Amniotic stem cell (primary cell): ENCODE measurements at regions not wholly inside any gene's neighbourhood (a gene's known extent, or its start where the extent isn't known, plus 50 kb on each side); places are given as distances from the start of the nearest gene placed in this dataset.

ENCODE experiments used
- DNase-seq: peaks from one replicate; lab custom pipeline; 2025; lab: John Stamatoyannopoulos, UW

DNA sequence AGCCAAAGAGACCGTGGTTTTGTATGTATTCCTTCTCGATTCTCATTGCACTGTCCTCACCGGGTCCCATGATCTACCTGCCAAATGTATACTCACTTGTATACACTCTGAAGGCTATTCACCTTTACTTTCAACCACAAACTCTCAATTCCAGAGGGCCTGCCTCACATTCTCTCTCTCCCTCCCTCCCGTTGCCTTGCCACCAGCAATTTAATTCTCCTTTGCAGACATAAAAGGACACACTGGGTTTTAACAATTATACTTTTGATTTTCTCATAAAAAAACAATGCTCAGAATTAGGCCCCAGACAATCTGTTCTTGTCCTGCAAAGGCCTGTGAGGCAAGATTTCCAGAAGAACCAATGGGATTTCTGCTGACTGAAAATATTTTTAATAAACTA lies 265.1 kb upstream of the PSMD7 start:
- no peak for DNase-seq

- DNase-seq = no peak
These were observed 266.5 kb upstream of the PSMD7 start for GRCh38 chr16:74030000-74030706.

GRCh38 chr16:74029115-74029792 lies 267.4 kb upstream of the PSMD7 start:
- no peak for DNase-seq

GRCh38 chr16:74026373-74027281 lies 270.0 kb upstream of the PSMD7 start:
- DNase-seq = no peak

GRCh38 chr16:74024953-74025352 lies 271.7 kb upstream of the PSMD7 start:
- no peak for DNase-seq

- DNase-seq = no peak
These were observed 276.4 kb upstream of the PSMD7 start for GRCh38 chr16:74020095-74020670.

DNA sequence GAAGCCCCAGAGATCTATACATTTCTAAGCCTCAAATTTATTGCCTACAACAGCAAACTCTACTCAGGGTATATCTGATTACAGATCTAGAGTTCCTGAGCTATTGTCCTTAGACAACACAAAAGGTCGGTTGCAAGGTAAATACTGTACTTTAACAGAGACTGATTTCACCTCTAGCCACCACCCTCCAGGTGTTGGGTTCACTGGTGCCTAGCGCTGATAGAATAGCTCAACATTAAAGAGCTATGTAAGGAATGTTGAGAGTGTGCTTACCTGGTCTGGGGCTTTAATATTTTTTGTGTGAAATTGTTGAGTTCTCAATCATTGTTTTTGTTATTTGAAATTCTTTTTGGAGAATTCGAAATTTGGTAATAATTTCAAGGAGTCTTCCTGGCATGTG lies 277.0 kb upstream of the PSMD7 start:
- no peak for DNase-seq

GRCh38 chr16:74015953-74016352 lies 280.7 kb upstream of the PSMD7 start:
- DNase-seq = no peak

DNA sequence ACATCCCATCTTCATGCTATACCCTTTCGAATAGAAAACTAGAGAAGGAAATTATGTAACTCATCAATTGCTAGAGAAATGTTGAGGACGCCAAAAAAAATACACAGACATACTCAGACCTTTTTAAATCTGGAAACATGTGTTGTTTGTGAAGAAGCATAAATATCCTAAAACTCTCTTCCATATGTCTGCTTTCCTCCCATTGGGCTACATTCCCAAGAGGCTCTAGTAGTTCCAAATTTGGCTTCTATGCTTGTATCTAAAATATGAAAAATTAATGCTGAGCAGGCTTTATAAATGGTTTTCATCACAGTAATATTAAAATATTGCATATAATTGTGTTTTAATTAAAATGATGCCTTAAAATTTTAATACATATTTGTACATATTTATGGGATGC lies 297.9 kb upstream of the PSMD7 start:
- no peak for DNase-seq

GRCh38 chr16:73997971-73998370 lies 298.6 kb upstream of the PSMD7 start:
- DNase-seq = no peak

DNA sequence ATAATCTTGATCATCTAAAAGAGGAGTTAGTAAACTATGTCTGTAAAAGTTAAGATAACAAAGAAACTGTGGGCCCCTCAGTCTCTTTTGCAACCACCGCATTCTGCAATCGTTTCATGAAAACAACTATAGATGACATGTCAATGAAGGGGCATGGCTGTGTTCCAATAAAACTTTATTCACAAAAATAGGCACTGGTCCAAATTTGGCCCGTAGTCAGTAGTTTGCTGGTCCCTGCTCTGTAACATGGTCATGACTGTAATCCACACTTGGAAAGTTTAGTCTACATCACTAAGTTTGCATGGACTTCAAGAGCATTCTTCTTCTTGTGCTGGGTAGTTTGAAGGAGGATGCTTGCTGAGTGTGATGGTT lies 299.3 kb upstream of the PSMD7 start:
- no peak for DNase-seq

DNA sequence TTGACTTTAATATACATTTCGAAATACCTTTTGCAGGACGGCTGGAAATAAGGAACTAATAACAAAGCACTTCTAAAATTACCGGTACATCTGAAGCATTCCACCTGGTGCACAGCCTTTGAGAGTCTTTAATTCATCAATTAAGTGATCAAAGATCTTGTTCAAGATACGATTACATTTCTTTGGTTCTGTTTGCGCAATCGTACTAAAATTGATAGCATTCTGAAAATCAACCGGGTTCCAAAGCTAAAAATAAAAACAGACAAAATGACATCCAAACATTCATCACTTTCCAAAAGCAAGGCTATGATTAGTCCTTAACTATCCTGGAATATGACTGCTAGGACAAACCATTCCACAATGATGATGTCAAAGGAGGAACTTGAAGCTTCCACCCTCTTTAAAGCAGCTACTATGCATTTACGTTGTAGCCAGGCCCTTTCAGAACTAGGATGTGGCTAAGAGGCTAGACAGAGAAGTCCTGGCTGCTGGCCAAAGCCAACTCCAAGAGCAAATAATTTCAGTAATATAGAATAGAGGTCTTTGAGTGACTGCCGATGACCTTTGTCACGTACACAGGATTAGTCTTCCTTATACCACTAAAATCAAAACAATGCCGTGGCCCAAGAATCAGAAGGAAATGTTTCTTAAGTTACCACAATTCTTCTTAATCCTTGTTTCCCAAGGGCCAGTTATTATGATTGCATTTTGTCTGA lies 299.8 kb upstream of the PSMD7 start:
- DNase-seq = no peak

GRCh38 chr16:73993878-73994277 lies 302.7 kb upstream of the PSMD7 start:
- DNase-seq = no peak

GRCh38 chr16:73978407-73978784 lies 318.2 kb upstream of the PSMD7 start:
- DNase-seq = no peak

DNA sequence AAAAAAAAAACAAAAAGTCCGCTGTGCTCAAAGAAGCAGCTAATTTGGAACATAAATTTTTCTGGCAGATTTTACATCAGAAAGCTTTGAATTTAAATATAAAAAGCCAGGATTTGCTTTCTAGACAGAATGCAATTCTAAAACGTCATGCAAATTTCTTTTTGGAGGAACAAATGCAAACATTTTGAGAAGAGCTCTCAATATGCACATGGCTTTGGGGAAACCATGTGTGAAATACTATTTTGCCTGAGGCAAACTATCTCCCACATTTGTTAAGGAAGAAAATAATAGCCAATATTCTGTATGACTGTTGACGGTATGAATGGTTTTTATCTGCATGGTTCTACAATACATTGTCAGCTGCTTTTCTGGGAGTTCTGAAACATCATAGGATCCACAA lies 320.0 kb upstream of the PSMD7 start:
- DNase-seq = no peak

GRCh38 chr16:73973174-73973573 lies 323.4 kb upstream of the PSMD7 start:
- DNase-seq = no peak

GRCh38 chr16:73966851-73967250 lies 329.8 kb upstream of the PSMD7 start:
- no peak for DNase-seq

GRCh38 chr16:73965591-73965990 lies 331.0 kb upstream of the PSMD7 start:
- no peak for DNase-seq

DNA sequence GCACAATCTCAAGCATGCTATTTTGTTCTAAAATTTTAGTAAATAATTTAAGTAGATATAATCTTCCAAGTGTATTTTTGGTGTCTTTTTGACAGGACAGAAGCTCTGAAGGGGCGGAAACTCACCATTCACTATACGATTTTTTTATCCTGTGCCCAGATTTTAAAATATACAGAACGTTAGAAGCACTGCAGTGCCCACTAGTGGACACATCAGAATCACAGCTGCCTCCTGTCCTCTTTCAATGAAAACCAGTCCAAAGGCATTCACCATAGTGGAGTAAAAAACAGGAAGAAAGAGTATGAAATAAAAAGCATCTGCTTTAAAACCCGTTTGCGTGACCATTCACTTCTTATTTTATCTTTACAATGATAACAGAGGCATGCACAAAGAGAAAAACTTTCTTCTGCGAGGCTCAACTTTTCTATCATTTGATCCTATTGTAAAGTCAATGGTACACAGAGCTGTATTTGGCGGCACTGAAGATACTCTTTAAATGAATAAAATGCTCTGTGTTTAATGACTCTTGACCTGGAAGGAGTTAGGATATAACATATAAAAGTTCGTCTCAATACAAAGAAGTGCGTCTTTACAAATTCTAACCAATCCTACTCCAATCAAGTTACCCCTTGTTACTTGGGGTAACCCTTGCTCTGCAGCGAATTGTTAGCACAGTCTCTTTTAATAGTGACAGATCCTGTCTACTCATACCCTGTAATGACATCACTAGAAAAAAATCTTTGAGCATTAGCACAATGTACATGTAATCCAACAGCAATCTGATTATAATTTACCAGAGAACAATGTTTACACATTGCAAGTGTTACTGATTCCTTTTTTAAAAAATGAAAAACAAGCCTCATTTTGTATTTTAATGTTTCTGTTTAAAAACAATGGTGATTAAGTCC lies 339.8 kb upstream of the PSMD7 start:
- peak; percentile 5 for DNase-seq

GRCh38 chr16:73955702-73956101 lies 340.9 kb upstream of the PSMD7 start:
- DNase-seq = no peak

- DNase-seq = no peak
These were observed 341.4 kb upstream of the PSMD7 start for GRCh38 chr16:73955255-73955654.
